ENCODE measurements at regions not wholly inside any gene's neighbourhood (a gene's known extent, or its start where the extent isn't known, plus 50 kb on each side); places are given as distances from the start of the nearest gene placed in this dataset.

DNA sequence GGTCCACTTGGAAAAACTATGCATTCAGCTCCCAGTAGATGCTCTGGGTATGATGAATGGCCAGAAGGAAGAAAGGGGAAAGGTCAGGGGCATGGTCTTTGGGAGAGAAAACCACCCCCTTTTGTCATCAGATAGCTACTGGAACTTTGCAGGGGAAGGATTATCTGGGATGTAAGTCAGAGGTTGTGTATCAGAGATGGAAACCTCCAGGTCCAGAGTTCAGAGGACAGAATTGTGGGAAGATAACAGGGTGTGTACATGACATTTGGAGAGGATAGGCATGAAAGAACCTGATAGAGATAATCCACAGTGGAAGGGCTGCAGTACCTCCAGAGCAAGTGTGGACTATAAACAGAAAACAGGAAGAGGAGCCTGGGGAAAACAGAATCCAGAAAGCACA lies 262.7 kb downstream of the SPRY1 start:
- Mint-ChIP-seq H3K4me3 (no peak overlapping the region), H3K36me3 (ENCODE audit: low read depth) (peaks cover 10% of the 10 kb centered on the region), H3K27me3 (ENCODE audit: insufficient read depth) (no peaks in the 10 kb centered on the region), H3K4me1 (ENCODE audit: low read depth) (no peaks in the 10 kb centered on the region), H3K27ac (no peak overlapping the region), H3K9me3 (peaks cover 12% of the 10 kb centered on the region)
- no peak for DNase-seq
- TF ChIP-seq, protein P1, sequence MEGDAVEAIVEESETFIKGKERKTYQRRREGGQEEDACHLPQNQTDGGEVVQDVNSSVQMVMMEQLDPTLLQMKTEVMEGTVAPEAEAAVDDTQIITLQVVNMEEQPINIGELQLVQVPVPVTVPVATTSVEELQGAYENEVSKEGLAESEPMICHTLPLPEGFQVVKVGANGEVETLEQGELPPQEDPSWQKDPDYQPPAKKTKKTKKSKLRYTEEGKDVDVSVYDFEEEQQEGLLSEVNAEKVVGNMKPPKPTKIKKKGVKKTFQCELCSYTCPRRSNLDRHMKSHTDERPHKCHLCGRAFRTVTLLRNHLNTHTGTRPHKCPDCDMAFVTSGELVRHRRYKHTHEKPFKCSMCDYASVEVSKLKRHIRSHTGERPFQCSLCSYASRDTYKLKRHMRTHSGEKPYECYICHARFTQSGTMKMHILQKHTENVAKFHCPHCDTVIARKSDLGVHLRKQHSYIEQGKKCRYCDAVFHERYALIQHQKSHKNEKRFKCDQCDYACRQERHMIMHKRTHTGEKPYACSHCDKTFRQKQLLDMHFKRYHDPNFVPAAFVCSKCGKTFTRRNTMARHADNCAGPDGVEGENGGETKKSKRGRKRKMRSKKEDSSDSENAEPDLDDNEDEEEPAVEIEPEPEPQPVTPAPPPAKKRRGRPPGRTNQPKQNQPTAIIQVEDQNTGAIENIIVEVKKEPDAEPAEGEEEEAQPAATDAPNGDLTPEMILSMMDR (IDR thresholded peaks at IDR 0.05), result no peak

DNA sequence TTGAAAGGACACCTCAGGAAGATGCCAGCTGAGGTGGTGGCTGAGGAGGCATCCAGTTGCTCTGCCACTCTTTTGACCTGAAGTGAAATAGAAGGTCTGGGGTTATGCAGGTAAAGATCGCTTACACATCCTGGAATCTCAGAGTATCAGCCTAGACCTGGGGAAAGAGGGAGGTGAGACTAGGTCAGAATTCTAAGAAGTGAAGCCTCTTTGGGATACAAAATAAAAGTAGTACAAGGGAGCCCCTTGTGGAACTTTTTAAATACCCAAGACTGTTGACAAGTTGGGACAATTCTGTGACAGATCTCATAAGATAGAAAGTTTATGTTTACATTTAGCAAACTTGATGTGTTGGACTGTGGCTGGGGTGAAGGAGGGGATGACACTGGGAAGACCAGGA lies 263.1 kb downstream of the SPRY1 start:
- Mint-ChIP-seq H3K9me3 (peaks cover 12% of the 10 kb centered on the region), H3K36me3 (ENCODE audit: low read depth) (peaks cover 10% of the 10 kb centered on the region), H3K27me3 (ENCODE audit: insufficient read depth) (no peaks in the 10 kb centered on the region), H3K4me3 (no peak overlapping the region), H3K27ac (no peak overlapping the region), H3K4me1 (ENCODE audit: low read depth) (no peaks in the 10 kb centered on the region)
- DNase-seq, result no peak
- TF ChIP-seq, protein P1 (IDR thresholded peaks at IDR 0.05), result peak; percentile 66

DNA sequence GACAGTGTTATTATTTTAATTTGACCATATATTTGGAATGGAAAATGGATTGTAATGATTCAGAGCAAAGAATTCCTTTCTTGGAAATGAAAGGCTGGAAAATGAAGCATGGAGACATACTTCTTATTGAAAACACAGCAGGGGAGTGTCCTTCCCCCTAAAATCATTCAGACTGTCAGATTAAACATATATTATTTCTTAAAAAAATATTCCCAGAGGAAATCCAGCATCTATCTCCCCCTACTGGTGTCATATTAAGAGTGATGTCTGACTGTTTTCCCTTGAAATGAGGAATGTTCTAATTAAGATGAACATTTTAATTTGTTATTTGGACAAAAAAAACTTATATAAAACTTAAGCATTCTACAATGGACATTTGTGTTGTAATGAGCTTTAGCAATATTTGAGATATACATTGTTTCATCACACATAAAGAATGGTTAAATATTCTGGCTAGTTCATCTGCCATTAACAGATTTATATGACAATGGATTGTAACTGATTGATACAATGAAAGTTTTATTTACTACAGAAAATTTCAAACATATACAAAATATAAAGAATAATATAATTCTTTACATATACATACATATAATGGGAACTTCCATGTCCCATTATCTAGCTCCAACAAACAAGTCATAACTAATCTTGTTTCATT lies 264.6 kb downstream of the SPRY1 start:
- no peaks in the 10 kb centered on the region for H3K4me1 Mint-ChIP-seq (ENCODE audit: low read depth)
- peaks cover 10% of the 10 kb centered on the region for H3K36me3 Mint-ChIP-seq (ENCODE audit: low read depth)
- H3K4me3 Mint-ChIP-seq, result no peak overlapping the region
- H3K27ac Mint-ChIP-seq, result no peak overlapping the region
- TF ChIP-seq, protein P1 (IDR thresholded peaks at IDR 0.05), result peak; percentile 90
- no peaks in the 10 kb centered on the region for H3K27me3 Mint-ChIP-seq (ENCODE audit: insufficient read depth)
- H3K9me3 Mint-ChIP-seq, result peaks cover 8% of the 10 kb centered on the region
- peak; percentile 10 for DNase-seq

DNA sequence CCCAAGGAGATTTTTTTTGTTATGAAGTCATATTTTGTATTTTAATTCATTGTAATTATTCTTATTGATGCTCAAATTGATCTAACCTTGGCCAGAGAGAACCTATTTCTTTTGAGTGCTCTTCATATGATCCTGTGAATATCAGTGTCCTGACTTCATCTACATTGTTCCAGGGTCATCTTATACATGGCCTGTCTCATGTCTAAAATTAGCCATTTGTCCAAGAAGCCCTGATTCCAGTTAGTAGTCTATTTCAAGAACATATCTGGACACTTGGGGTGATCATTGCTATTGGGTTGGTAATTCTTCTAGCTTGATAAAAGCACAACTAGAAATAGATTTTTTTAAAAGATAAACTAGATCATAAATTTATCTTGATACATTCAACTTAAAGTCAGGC lies 266.2 kb downstream of the SPRY1 start:
- Mint-ChIP-seq H3K4me1 (ENCODE audit: low read depth) (peaks cover 14% of the 10 kb centered on the region), H3K27me3 (ENCODE audit: insufficient read depth) (no peaks in the 10 kb centered on the region), H3K9me3 (no peaks in the 10 kb centered on the region; the same call in 1 of the 2 replicates), H3K36me3 (ENCODE audit: low read depth) (no peaks in the 10 kb centered on the region), H3K27ac (no peak overlapping the region), H3K4me3 (no peak overlapping the region)
- TF ChIP-seq, protein P1 (IDR thresholded peaks at IDR 0.05), result no peak
- DNase-seq, result no peak

DNA sequence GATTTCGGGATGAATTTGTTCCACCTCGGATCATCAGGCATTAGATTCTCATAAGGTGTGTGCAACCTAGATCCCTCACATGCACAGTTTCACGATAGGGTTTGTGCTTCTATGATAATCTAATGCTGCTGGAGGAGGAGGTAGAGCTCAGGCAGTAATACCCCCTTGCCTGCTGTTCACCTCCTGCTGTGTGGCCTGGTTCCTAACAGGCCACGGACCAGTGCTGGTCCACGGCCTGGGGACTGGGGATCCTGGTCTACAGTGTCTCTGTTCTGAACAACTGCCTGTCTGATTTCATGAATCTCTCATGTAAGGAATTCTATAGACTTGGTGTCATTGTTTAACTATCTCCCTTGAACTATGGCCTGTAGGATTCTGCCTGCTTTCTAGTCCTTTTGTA lies 269.9 kb downstream of the SPRY1 start:
- Mint-ChIP-seq H3K27me3 (ENCODE audit: insufficient read depth) (no peaks in the 10 kb centered on the region), H3K4me1 (ENCODE audit: low read depth) (peaks cover 22% of the 10 kb centered on the region), H3K4me3 (no peak overlapping the region), H3K36me3 (ENCODE audit: low read depth) (peaks cover 7% of the 10 kb centered on the region; the same call in 1 of the 2 replicates), H3K27ac (no peak overlapping the region), H3K9me3 (no peaks in the 10 kb centered on the region; the same call in 1 of the 2 replicates)
- TF ChIP-seq, protein P1 (IDR thresholded peaks at IDR 0.05), result no peak
- no peak for DNase-seq
